ENCODE measurements at regions not wholly inside any gene's neighbourhood (a gene's known extent, or its start where the extent isn't known, plus 50 kb on each side); places are given as distances from the start of the nearest gene placed in this dataset.

DNA sequence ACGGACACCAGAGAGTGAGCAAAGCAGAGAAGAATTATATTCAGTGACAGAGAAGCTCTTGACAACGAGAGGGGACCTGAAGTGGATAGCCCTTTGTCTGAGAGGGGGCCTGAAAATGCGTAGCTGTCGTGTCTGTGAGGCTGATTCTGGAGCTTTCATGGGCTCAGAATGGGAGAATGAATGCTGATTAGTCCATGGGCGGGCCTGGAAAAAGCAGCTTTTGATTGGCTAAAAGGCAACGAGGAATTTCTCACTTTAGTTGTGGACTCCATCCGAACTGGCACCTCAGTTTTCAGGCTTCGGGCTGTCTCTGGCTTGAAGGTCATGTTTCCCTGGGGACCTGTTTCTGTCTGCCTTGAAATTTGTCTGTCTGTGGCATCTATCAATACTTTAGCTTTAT is 487.1 kb downstream of the TECRL start:
- Histone ChIP-seq H3K9ac (ENCODE audit: extremely low read depth, insufficient read length, low read length) (no peak overlapping the region), H3K79me2 (ENCODE audit: insufficient read depth, low read length) (no peaks in the 10 kb centered on the region), H3T11ph (ENCODE audit: low read length) (no peak overlapping the region), H2BK15ac (ENCODE audit: low read depth, low read length) (no peak overlapping the region), H4K8ac (replicated peaks; ENCODE audit: insufficient read length, low read depth, low read length) (no peak overlapping the region), H3K18ac (ENCODE audit: insufficient read length, low read depth, low read length) (no peak overlapping the region), H3K27me3 (ENCODE audit: insufficient read depth, low read length) (no peaks in the 10 kb centered on the region), H3K4ac (ENCODE audit: low read depth, low read length) (no peak overlapping the region), H3K27ac (ENCODE audit: insufficient read length, low read depth, low read length) (no peak overlapping the region), H2BK120ac (ENCODE audit: low read depth, low read length, poor library complexity, severe bottlenecking) (no peak overlapping the region), H3K23ac (ENCODE audit: insufficient read length, low read depth, low read length) (no peak overlapping the region), H3K23me2 (ENCODE audit: insufficient read length, low read depth, low read length, poor library complexity, severe bottlenecking) (no peaks in the 10 kb centered on the region), H4K20me1 (ENCODE audit: control insufficient read depth, insufficient read depth, insufficient read length) (no peaks in the 10 kb centered on the region), H3K4me2 (ENCODE audit: insufficient read depth, insufficient read length, low read length) (no peak overlapping the region), H2BK12ac (ENCODE audit: insufficient read length, low read depth, low read length) (no peak overlapping the region), H2BK20ac (ENCODE audit: low read depth, low read length, poor library complexity, severe bottlenecking) (no peak overlapping the region), H2AK5ac (ENCODE audit: insufficient read length, low read length) (no peak overlapping the region), H3K79me1 (ENCODE audit: insufficient read depth, low read depth, low read length, poor library complexity, severe bottlenecking) (no peaks in the 10 kb centered on the region), H2AFZ (ENCODE audit: low read length) (no peak overlapping the region), H3K9me3 (ENCODE audit: control insufficient read depth, low read depth, low read length) (no peaks in the 10 kb centered on the region), H4K91ac (ENCODE audit: insufficient read length, low read depth, low read length) (no peak overlapping the region), H4K5ac (ENCODE audit: insufficient read length, low read depth, low read length) (no peak overlapping the region), H2BK5ac (ENCODE audit: insufficient read length, low read length) (no peak overlapping the region), H3K4me1 (ENCODE audit: insufficient read depth, low read length) (no peaks in the 10 kb centered on the region), H3K14ac (ENCODE audit: insufficient read depth, low read length) (no peak overlapping the region), H3K56ac (ENCODE audit: insufficient read length, low read depth, low read length) (no peak overlapping the region)
- DNase-seq: no peak
- peaks cover 0 to 5% (median 0%) of the 10 kb centered on the region in 3 experiments; a peak in 3 of 7 replicates for H3K36me3 Mint-ChIP-seq (ENCODE audit: insufficient read depth in 1 of 3, low read depth in 3 of 3)
- no peaks in the 10 kb centered on the region; a peak in 1 of 4 replicates for H3K4me1 Mint-ChIP-seq
- peaks cover 0 to 3% of the 10 kb centered on the region in 2 experiments; a peak in 3 of 5 replicates for H3K9me3 Mint-ChIP-seq
- H3K4me3 Mint-ChIP-seq: no peak overlapping the region
- no peak for TF ChIP-seq CTCF (conservative IDR thresholded peaks at IDR 0.05)
- no peaks in the 10 kb centered on the region for H3K27me3 Mint-ChIP-seq (ENCODE audit: low read depth)
- no peak overlapping the region for H3K27ac Mint-ChIP-seq
- no CpG with 5 or more reads among the region's 8 CpGs for WGBS (ENCODE audit: extremely low coverage, insufficient read length, low lambda C conversion rate)

All from H9 (cell line).